SU-DHL-6 (cell line): ENCODE measurements at regions not wholly inside any gene's neighbourhood (a gene's known extent, or its start where the extent isn't known, plus 50 kb on each side); places are given as distances from the start of the nearest gene placed in this dataset.

Experiments
- H2AFZ ChIP-seq: fragments of 200-600 bp; sonication (generic); 2 replicates; pipeline ENCODE4 v1.6.1; 2014; ENCODE audit warnings: low read depth, mild to moderate bottlenecking, moderate library complexity, mixed read lengths, antibody characterized with exemption, low read length; ENCODE audit not compliant: severe bottlenecking
- H3F3A ChIP-seq: fragments of 200-600 bp; shearing (Covaris generic); 2 replicates; pipeline ENCODE4 v1.6.0; 2016; ENCODE audit warnings: antibody characterized with exemption, mild to moderate bottlenecking; ENCODE audit not compliant: insufficient read depth
- H3K27ac ChIP-seq: fragments of 200-600 bp; sonication (generic); 2 replicates; pipeline ENCODE4 v1.5.1; 2016; ENCODE audit warnings: low read depth, mild to moderate bottlenecking, low read length, moderate library complexity, mixed read lengths
- H3K27me3 ChIP-seq: fragments of 200-600 bp; sonication (generic), shearing (Covaris generic); 2 replicates; pipeline ENCODE4 v1.6.0; 2014; ENCODE audit warnings: mild to moderate bottlenecking, low read length
- H3K36me3 ChIP-seq: fragments of 200-600 bp; sonication (generic); 2 replicates; pipeline ENCODE4 v1.6.1; 2014; ENCODE audit warnings: mild to moderate bottlenecking, low read length, mixed read lengths
- H3K4me2 ChIP-seq: fragments of 300-600, 200-600 bp; shearing (Covaris generic), sonication (generic); 2 replicates; pipeline ENCODE4 v1.6.0; 2014; ENCODE audit warnings: low read length, low read depth, mild to moderate bottlenecking; ENCODE audit not compliant: poor library complexity, severe bottlenecking
- H3K4me3 ChIP-seq: fragments of 200-600 bp; sonication (generic); 2 replicates; pipeline ENCODE4 v1.5.1; 2014; ENCODE audit warnings: antibody characterized with exemption, low read length, mild to moderate bottlenecking, mixed read lengths; ENCODE audit not compliant: insufficient read depth, poor library complexity, severe bottlenecking
- H3K79me2 ChIP-seq: fragments of 200-600 bp; sonication (generic); 2 replicates; pipeline ENCODE4 v1.6.1; 2014; ENCODE audit warnings: mild to moderate bottlenecking, low read length, moderate library complexity; ENCODE audit not compliant: insufficient read depth
- H3K9ac ChIP-seq: fragments of 200-600 bp; sonication (generic); 2 replicates; pipeline ENCODE4 v1.7.0; 2014; ENCODE audit warnings: mild to moderate bottlenecking, low read length
- H3K9me2 ChIP-seq: fragments of 200-600 bp; sonication (generic); replicated peaks from 2 replicates; pipeline ENCODE4 v1.6.1; 2014; ENCODE audit warnings: low read length; ENCODE audit not compliant: insufficient read depth
- H3K9me3 ChIP-seq: fragments of 200-600 bp; sonication (generic); 2 replicates; pipeline ENCODE4 v1.6.1; 2014; ENCODE audit warnings: low read length, mixed read lengths; ENCODE audit not compliant: insufficient read depth
- H4K20me1 ChIP-seq: fragments of 200-600 bp; sonication (generic); 2 replicates; pipeline ENCODE4 v1.6.1; 2014; ENCODE audit warnings: low read depth, mild to moderate bottlenecking, antibody characterized with exemption, low read length, moderate library complexity, mixed read lengths
- EZH2phosphoT487 ChIP-seq: fragments of 200-600 bp; sonication (generic), shearing (Covaris generic); conservative IDR thresholded peaks from 2 replicates; pipeline ENCODE4 v1.6.1; 2018; ENCODE audit warnings: mild to moderate bottlenecking, antibody characterized with exemption, low read length, moderate library complexity, mixed read lengths
- TF ChIP-seq, protein P1 (sequence below): fragments of 200-600 bp; sonication (generic); IDR thresholded peaks from one replicate; pipeline ENCODE4 v1.5.1; 2017; ENCODE audit warnings: antibody characterized with exemption, mild to moderate bottlenecking, low read length, moderate library complexity; ENCODE audit not compliant: insufficient read depth, poor library complexity, severe bottlenecking

DNA sequence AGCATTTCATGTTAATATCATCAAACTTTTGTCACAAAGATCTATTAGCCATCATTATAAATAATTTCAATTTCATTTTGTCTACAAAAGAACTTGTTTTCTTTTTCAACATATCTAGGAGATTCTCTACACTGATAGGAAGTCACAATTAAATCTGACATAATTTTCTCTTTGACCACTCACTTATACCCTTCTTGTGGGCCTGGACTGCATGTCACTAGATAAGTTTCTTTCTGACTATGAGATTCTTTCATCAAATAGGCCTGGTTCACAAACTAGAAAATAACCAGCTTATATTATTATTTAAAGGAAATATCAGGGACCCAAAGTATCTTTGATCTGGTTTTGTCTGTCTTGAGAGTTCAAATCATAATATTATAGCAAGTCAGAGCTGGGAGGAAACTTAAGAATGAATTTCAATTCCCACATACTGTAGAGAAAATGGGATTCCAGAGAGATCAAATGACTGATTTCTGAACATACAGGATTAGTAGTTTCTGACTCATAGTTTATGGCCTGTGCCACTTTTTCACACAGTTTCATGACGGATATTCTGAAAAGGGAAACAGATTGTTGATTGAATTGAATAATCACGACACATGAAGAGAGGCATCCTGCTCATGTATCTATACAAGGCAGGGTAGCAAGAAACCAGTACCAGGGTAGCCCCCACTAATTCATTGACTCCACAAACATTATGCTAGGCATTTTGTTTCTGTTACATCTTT is 355.8 kb downstream of the GPATCH2 start:
- Histone ChIP-seq H3K79me2 (no peaks in the 10 kb centered on the region), H3K27ac (no peak overlapping the region), H3K9me2 (no peaks in the 10 kb centered on the region), H3K9me3 (no peaks in the 10 kb centered on the region), H3F3A (no peaks in the 10 kb centered on the region), H3K9ac (no peak overlapping the region), H3K36me3 (no peaks in the 10 kb centered on the region), H3K4me2 (no peak overlapping the region), H3K27me3 (no peaks in the 10 kb centered on the region), H4K20me1 (no peaks in the 10 kb centered on the region), H3K4me3 (no peak overlapping the region), H2AFZ (no peak overlapping the region)
- TF ChIP-seq, protein P1, sequence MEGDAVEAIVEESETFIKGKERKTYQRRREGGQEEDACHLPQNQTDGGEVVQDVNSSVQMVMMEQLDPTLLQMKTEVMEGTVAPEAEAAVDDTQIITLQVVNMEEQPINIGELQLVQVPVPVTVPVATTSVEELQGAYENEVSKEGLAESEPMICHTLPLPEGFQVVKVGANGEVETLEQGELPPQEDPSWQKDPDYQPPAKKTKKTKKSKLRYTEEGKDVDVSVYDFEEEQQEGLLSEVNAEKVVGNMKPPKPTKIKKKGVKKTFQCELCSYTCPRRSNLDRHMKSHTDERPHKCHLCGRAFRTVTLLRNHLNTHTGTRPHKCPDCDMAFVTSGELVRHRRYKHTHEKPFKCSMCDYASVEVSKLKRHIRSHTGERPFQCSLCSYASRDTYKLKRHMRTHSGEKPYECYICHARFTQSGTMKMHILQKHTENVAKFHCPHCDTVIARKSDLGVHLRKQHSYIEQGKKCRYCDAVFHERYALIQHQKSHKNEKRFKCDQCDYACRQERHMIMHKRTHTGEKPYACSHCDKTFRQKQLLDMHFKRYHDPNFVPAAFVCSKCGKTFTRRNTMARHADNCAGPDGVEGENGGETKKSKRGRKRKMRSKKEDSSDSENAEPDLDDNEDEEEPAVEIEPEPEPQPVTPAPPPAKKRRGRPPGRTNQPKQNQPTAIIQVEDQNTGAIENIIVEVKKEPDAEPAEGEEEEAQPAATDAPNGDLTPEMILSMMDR, result no peak
- TF ChIP-seq EZH2phosphoT487, result no peak

DNA sequence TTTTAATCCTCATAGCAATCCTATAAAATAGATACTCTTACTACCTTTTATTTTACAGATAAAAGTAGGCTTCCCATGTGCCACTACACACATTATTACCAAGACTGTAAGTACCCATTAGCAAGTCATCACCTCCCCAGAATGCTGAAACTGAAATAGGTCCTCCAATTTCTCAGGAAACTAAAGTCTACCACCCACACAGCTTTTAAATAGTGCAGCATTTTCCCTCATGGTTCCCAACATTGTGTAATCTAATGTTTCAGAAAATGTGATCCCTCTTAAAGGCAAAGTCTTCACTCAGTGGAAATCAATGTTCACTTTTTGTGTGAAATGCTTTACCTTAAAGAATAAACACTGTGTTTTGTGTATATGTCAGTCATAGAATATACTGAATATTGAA is 356.5 kb downstream of the GPATCH2 start:
- Histone ChIP-seq H3F3A (no peaks in the 10 kb centered on the region), H3K27me3 (no peaks in the 10 kb centered on the region), H3K79me2 (no peaks in the 10 kb centered on the region), H3K9me2 (no peaks in the 10 kb centered on the region), H4K20me1 (no peaks in the 10 kb centered on the region), H3K36me3 (no peaks in the 10 kb centered on the region), H3K9ac (no peak overlapping the region), H3K4me2 (no peak overlapping the region), H2AFZ (no peak overlapping the region), H3K4me3 (no peak overlapping the region), H3K27ac (no peak overlapping the region), H3K9me3 (no peaks in the 10 kb centered on the region)
- TF ChIP-seq EZH2phosphoT487, result no peak
- TF ChIP-seq, protein P1, result no peak

DNA sequence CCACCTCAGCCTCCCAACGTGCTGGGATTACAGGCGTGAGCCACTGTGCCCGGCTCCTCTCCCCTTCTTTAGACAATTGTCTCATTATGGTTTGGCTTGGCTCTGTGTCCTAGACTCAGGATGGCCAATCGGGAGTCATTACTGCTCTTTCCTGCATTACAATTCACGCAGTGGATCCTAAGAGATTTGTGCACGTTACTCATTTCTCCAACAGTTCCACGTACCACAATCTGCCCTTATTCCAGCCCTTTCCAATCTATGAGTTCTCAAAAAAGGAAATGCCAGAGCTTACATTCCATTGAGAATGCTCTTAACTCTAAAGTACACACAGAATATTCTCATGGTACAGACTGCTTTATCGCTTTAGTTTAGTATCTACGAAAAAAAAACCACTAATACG is 357.0 kb downstream of the GPATCH2 start:
- H4K20me1 ChIP-seq, result no peaks in the 10 kb centered on the region
- H3K9me2 ChIP-seq, result no peaks in the 10 kb centered on the region
- TF ChIP-seq EZH2phosphoT487, result no peak
- TF ChIP-seq, protein P1, result no peak
- H3K9me3 ChIP-seq, result no peaks in the 10 kb centered on the region
- H3K4me3 ChIP-seq, result no peak overlapping the region
- no peaks in the 10 kb centered on the region for H3F3A ChIP-seq
- no peak overlapping the region for H3K4me2 ChIP-seq
- H2AFZ ChIP-seq, result no peak overlapping the region
- H3K27ac ChIP-seq, result no peak overlapping the region
- H3K9ac ChIP-seq, result no peak overlapping the region
- no peaks in the 10 kb centered on the region for H3K27me3 ChIP-seq
- H3K36me3 ChIP-seq, result no peaks in the 10 kb centered on the region
- H3K79me2 ChIP-seq, result no peaks in the 10 kb centered on the region
